Liver (tissue), 6 donors: ENCODE measurements at regions not wholly inside any gene's neighbourhood (a gene's known extent, or its start where the extent isn't known, plus 50 kb on each side); places are given as distances from the start of the nearest gene placed in this dataset.
"Not testable (repeated sequence)": the region's sequence is repeated elsewhere in the genome, so short reads cannot be mapped to it uniquely, and the experiment has no call there.

Experiments
- DNase-seq: peaks from one replicate; pipeline ENCODE4 v3.0.0-alpha.2; 2017; ENCODE audit warnings: low spot score
- H3K27ac ChIP-seq, 2 donors: one replicate each; pipeline ENCODE4 v1.7.0; 2013; ENCODE audit warnings: inconsistent platforms in 2 of 2, low read length in 2 of 2, control low read depth in 1 of 2, low read depth in 1 of 2, mild to moderate bottlenecking in 1 of 2
- H3K27me3 ChIP-seq, 4 donors: one replicate each; pipeline versions ENCODE4 v1.6.1 to v1.7.0; 2013; ENCODE audit warnings: low read length in 3 of 4, inconsistent platforms in 1 of 4, mild to moderate bottlenecking in 1 of 4, moderate library complexity in 1 of 4; ENCODE audit not compliant: control insufficient read depth in 4 of 4, insufficient read depth in 4 of 4
- H3K36me3 ChIP-seq, 4 donors: one replicate each; pipeline versions ENCODE4 v1.6.1 to v1.7.0; 2013; ENCODE audit warnings: low read length in 3 of 4, mild to moderate bottlenecking in 3 of 4, low read depth in 1 of 4, moderate library complexity in 1 of 4; ENCODE audit not compliant: control insufficient read depth in 4 of 4, insufficient read depth in 3 of 4
- H3K4me1 ChIP-seq, 4 donors: one replicate each; pipeline versions ENCODE4 v1.6.1 to v1.7.0; 2013; ENCODE audit warnings: low read length in 3 of 4, mild to moderate bottlenecking in 3 of 4, moderate library complexity in 1 of 4; ENCODE audit not compliant: control insufficient read depth in 4 of 4, insufficient read depth in 4 of 4
- H3K4me3 ChIP-seq, 3 donors: one replicate each; pipeline versions ENCODE4 v1.6.1 to v1.7.0; 2013; ENCODE audit warnings: low read length in 3 of 3, control low read depth in 1 of 3, low read depth in 1 of 3, mild to moderate bottlenecking in 1 of 3
- H3K9ac ChIP-seq, 2 donors: one replicate each; pipeline ENCODE4 v1.7.0; 2013; ENCODE audit warnings: low read length in 2 of 2, mild to moderate bottlenecking in 2 of 2, moderate library complexity in 2 of 2, control low read depth in 1 of 2, low read depth in 1 of 2
- H3K9me3 ChIP-seq, 4 donors: one replicate each; pipeline versions ENCODE4 v1.6.1 to v1.7.0; 2013; ENCODE audit warnings: low read length in 3 of 4; ENCODE audit not compliant: control insufficient read depth in 4 of 4
- WGBS: extraction: QIAGEN DNeasy Blood & Tissue Kit; methylation state at CpG from one replicate; pipeline ENCODE4 v1.1.7; 2013; 5-methylcytosine and 5-hydroxymethylcytosine counted together
- donor health status: healthy.
- donor health status: healthy.
- donor health status: healthy.

DNA sequence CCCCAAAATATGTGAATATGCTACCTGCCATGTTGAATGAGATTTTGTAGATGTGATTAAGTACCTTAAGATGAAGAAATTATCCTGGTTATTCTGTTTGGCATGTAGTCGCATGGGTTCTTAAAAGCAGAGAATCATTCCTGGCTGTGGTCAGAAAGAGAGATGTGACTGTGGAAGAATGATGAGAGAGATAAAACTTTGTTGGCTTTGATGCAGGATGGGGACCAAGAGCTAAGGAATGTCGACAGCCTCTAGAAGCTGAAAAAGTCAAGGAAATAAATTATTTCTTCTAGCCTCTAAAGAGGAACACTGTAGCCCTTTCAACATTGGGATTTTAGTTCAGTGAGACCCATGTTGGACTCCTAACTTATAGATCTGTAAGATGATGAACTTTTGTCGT, 584.0 kb downstream of the PRIM2 start:
- H3K36me3 ChIP-seq, H3K9me3 ChIP-seq, H3K4me1 ChIP-seq, H3K4me3 ChIP-seq, H3K9ac ChIP-seq, DNase-seq, H3K27me3 ChIP-seq, H3K27ac ChIP-seq: not testable (repeated sequence)
- WGBS = 87% methylated on average over 3 of the region's 3 CpGs

DNA sequence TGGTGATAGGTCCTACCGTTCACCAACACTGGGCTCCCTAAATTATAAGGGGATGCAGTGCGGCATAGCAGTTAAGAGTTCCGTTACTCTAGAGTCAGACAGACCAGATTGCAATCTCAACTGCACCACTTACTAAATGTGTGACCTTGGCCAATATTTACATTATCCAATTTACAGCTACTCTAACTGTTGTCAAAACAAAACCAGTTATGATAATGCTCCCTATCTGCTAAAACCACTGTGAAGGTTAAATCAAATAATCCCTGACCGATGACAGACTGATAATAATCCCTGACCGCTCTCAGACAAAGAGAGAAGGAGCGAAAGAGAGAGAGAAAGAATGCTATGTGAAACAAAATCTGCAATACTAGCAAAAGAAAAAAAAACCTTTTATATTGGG, 586.9 kb downstream of the PRIM2 start:
- WGBS = 78% methylated on average over 6 of the region's 6 CpGs
- H3K4me1 ChIP-seq, DNase-seq, H3K27me3 ChIP-seq, H3K4me3 ChIP-seq, H3K9me3 ChIP-seq, H3K9ac ChIP-seq, H3K27ac ChIP-seq, H3K36me3 ChIP-seq: not testable (repeated sequence)

DNA sequence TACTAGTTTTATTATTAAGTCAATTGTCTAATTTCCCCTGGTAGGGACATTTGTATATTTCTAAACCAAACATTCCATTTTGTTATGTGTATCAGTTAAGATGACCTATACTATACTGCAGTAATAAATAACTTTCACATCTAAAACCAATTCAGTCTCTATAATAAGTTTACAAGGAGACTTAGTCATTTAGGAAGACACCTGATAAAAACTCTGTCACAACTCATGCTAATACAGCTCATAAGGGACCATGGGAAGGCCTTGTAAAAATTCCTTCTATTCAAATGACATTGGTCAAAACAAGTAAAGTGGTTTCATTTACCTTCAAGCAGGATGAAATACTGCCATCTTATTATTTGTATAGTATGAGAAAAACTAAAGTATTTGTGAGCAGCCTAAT, 597.9 kb downstream of the PRIM2 start:
- not testable (repeated sequence) for H3K9me3 ChIP-seq, H3K27me3 ChIP-seq, H3K36me3 ChIP-seq, DNase-seq, H3K4me1 ChIP-seq, H3K4me3 ChIP-seq, H3K9ac ChIP-seq, H3K27ac ChIP-seq

DNA sequence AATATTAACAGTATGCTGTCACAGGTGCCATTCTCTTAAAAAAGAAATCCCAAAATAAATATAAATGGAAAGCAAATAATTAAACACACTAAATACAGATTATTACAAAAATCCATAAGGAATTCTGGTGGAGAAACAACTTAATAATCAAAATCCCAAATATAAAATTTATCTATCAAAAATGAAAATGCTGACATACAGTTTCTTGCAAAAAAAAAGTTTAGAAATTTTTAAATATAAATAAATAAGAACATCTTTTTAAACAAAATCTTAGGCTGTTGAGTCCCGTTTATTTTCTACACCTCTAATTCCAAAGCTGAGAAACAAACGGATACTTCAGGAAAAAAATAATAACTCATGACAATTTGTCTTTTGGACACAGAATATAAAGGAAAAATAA, 625.5 kb downstream of the PRIM2 start:
- not testable (repeated sequence) for DNase-seq
- WGBS = 95% methylated on average over 2 of the region's 2 CpGs

DNA sequence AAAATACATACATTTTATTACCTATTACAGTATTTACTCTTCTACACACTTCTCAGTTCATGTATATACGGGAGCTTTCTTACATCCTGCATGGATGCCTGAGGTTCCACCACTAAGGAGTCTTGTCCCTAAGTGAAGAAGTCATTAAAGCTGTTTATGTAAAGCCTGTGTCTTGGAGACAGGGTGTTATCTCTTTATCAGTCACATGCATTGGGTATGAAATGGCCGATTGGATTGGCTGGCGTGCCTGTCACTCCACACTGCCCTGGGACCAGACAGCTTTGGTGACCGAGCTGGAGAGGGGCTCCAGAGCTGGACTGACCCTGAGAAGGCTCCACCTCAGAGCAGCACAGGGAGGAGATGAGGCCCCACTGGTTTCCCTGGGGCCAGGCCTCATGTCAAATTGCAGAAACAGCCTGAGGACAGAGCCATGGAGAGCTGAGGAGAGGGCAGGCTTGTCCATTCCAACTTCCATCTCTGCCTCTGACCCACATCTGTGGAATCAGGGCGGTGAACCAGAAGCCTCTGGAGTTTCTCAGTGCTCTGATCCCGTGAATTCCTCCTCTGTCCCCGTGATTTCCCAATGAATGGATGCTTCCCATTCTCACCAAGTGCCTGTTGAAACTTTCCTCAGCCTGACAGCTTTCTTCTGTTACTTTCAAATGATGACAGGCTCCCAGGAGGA, 628.8 kb downstream of the PRIM2 start:
- peaks cover 2 to 16% (median 8%) of the 10 kb centered on the region in 4 donors for H3K36me3 ChIP-seq
- H3K4me3 ChIP-seq, H3K4me1 ChIP-seq, H3K9me3 ChIP-seq, H3K27ac ChIP-seq, H3K9ac ChIP-seq, H3K27me3 ChIP-seq: not testable (repeated sequence)
- WGBS = 96% methylated on average over 7 of the region's 7 CpGs
- peak; percentile 44 for DNase-seq

More for the DNA sequence above, 625.5 kb downstream of the PRIM2 start:
- not testable (repeated sequence) for H3K4me1 ChIP-seq, H3K9me3 ChIP-seq, H3K27me3 ChIP-seq, H3K27ac ChIP-seq, H3K4me3 ChIP-seq, H3K9ac ChIP-seq
- H3K36me3 ChIP-seq = peaks cover 0 to 12% (median 3%) of the 10 kb centered on the region in 4 donors

DNA sequence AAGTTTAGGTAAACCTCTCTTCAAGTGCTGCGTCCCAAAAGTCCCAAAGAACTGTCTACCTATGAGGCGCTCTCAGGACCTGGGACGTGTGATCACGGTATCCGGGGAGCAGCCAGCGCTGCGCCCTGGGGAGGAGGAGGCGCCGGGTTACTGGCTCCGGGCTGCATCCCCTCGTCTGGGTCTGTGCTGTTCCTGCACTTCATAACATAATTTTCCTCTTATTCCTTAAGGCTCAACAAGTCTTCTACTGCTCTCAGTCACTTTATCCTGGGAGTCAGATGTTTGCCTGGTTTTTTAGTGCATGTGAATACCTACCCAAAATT, 629.3 kb downstream of the PRIM2 start:
- not testable (repeated sequence) for H3K9ac ChIP-seq

DNA sequence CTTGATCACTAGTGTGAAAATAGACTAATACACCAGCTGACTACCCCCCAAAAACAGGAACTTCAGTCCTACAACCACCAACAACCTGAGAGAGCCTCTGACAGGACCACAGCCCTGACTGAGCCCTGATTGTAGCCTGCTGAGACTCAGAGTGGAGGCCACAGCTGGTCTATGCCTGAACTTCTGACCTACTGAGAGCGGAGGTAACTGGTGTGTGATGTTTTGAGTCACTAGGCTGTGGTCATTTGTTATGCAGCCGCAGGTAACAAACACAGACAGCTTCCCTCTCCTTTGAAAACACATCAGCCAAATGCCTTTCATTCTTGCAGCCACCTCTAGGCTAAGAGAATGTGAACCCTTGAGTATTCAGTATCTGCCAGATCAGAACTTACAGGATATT, 631.1 kb downstream of the PRIM2 start:
- H3K9ac ChIP-seq, H3K27ac ChIP-seq, DNase-seq, H3K4me3 ChIP-seq, H3K4me1 ChIP-seq, H3K27me3 ChIP-seq, H3K9me3 ChIP-seq: not testable (repeated sequence)
- H3K36me3 ChIP-seq = peaks cover 2 to 16% (median 8%) of the 10 kb centered on the region in 4 donors
- WGBS = 95% methylated on average over 2 of the region's 2 CpGs

More for the DNA sequence above, 629.3 kb downstream of the PRIM2 start:
- not testable (repeated sequence) for H3K27me3 ChIP-seq, H3K4me1 ChIP-seq, DNase-seq, H3K4me3 ChIP-seq, H3K9me3 ChIP-seq, H3K27ac ChIP-seq
- 98% methylated on average over 11 of the region's 11 CpGs for WGBS
- H3K36me3 ChIP-seq = peaks cover 2 to 16% (median 8%) of the 10 kb centered on the region in 4 donors

DNA sequence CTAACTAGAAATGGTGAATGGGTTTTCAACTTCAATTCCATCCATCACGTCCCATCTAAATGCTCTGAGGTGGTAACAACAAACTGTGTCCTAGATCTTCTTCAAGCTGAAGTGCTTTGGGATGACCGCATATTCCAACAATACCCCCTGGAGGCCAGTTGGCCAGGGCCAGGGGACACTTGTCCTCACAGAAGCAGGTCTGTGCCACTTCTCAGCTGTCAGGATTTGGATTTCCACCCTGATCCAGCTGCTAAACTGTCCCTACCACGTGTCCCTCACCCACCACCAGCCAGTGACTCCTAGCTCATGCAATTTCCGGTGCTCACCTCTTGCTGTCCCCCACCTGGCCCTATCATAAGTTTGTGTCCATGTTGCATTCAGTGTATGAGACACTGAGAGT, 633.0 kb downstream of the PRIM2 start:
- not testable (repeated sequence) for H3K27ac ChIP-seq, H3K4me1 ChIP-seq, H3K27me3 ChIP-seq, H3K4me3 ChIP-seq, H3K9ac ChIP-seq, DNase-seq, H3K9me3 ChIP-seq
- H3K36me3 ChIP-seq = peaks cover 2 to 16% (median 8%) of the 10 kb centered on the region in 4 donors
- 94% methylated on average over 4 of the region's 4 CpGs for WGBS

DNA sequence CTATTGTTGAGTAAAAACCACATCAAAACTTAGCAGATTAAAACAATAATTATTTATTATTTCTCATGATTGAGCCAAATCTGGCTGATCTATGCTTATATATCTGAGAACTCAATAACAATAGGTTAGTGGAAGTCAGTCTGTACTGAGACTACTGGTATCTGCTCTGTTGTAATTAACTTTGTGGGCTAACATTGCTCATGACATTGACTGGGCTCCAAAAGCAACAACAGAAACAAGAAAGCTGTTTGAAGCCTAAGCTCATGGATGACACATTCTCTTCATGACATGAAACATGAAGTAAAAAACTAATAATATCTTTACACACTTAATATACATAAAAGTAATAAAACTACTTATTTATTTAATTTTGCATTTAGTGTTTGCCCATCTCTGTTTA, 649.3 kb downstream of the PRIM2 start:
- not testable (repeated sequence) for H3K27me3 ChIP-seq, H3K27ac ChIP-seq, H3K9ac ChIP-seq, H3K4me3 ChIP-seq, H3K9me3 ChIP-seq, H3K4me1 ChIP-seq, H3K36me3 ChIP-seq, DNase-seq
